Prostate gland (tissue), 2 donors: ENCODE measurements at regions not wholly inside any gene's neighbourhood (a gene's known extent, or its start where the extent isn't known, plus 50 kb on each side); places are given as distances from the start of the nearest gene placed in this dataset.

Experiments
- DNase-seq: peaks from one replicate; pipeline ENCODE4 v3.0.0-alpha.2; 2019; ENCODE audit warnings: low spot score
- H3K27ac ChIP-seq, 2 donors: fragments of 200-600 bp; sonication (generic); 2 replicates each; pipeline ENCODE4 v1.5.1; 2017 to 2019
- H3K27me3 ChIP-seq: fragments of 200-600 bp; sonication (generic); replicated peaks from 2 replicates; pipeline ENCODE4 v1.5.1; 2019; ENCODE audit not compliant: insufficient read depth
- H3K36me3 ChIP-seq, 2 donors: fragments of 200-600 bp; sonication (generic); 1 replicate in 1 of 2; 2 replicates in 1 of 2; pipeline versions ENCODE4 v1.5.1 to v1.8.1; 2017 to 2019
- H3K4me1 ChIP-seq: fragments of 200-600 bp; sonication (generic); replicated peaks from 2 replicates; pipeline ENCODE4 v1.5.1; 2019
- H3K4me3 ChIP-seq, 2 donors: fragments of 200-600 bp; sonication (generic); 2 replicates each; pipeline ENCODE4 v1.5.1; 2017 to 2019
- H3K9me3 ChIP-seq: fragments of 200-600 bp; sonication (generic); 2 replicates; pipeline ENCODE4 v1.5.1; 2017
- CTCF ChIP-seq, 4 experiments: fragments of 200-600 bp in 2 of 4; fragments of 450-650 bp in 2 of 4; sonication (generic) in 2 of 4; IDR thresholded peaks; 1 replicate in 3 of 4; 2 replicates in 1 of 4; pipeline ENCODE4 v1.5.1; 2016 to 2019; ENCODE audit warnings: antibody characterized with exemption in 4 of 4, mild to moderate bottlenecking in 2 of 4, moderate library complexity in 2 of 4
- POLR2A ChIP-seq: fragments of 450-650 bp; IDR thresholded peaks from one replicate; pipeline ENCODE4 v1.6.1; 2016; ENCODE audit warnings: antibody characterized with exemption, mild to moderate bottlenecking
- POLR2AphosphoS5 ChIP-seq: sonication (generic); formaldehyde crosslinking; IDR thresholded peaks from one replicate; pipeline ENCODE4 v1.6.1; 2017; ENCODE audit warnings: antibody characterized with exemption
- WGBS: methylation state at CpG from one replicate; pipeline ENCODE4 v1.1.5; 2018; 5-methylcytosine and 5-hydroxymethylcytosine counted together
- intact Hi-C: fragments of 100-400 bp; cut with DNase I; formaldehyde crosslinking; loops from one replicate; pipeline ENCODE4 v1.14.2; 2022

GRCh38 chr9:83166372-83166771 lies 103.4 kb upstream of the RASEF start:
- intact Hi-C loops, result no loop called here
- Histone ChIP-seq H3K27ac (peak overlapping the region in 1 of 2 donors; percentile 32), H3K9me3 (no peaks in the 10 kb centered on the region), H3K4me1 (no peaks in the 10 kb centered on the region), H3K36me3 (no peaks in the 10 kb centered on the region), H3K4me3 (no peak overlapping the region), H3K27me3 (no peaks in the 10 kb centered on the region)
- TF ChIP-seq POLR2AphosphoS5, result peak; percentile 44
- no peak for TF ChIP-seq CTCF (IDR thresholded peaks at IDR 0.05)
- 30% methylated on average over 5 of the region's 5 CpGs for WGBS
- peak; percentile 40 for DNase-seq

- no peaks in the 10 kb centered on the region for H3K4me1 ChIP-seq
- H3K27me3 ChIP-seq, result no peaks in the 10 kb centered on the region
- no peak overlapping the region for H3K27ac ChIP-seq
- no peaks in the 10 kb centered on the region for H3K9me3 ChIP-seq
- intact Hi-C loops, result no loop called here
- no peaks in the 10 kb centered on the region for H3K36me3 ChIP-seq
- no peak for DNase-seq
- TF ChIP-seq POLR2AphosphoS5 (no peak), CTCF (IDR thresholded peaks at IDR 0.05) (no peak), POLR2A (no peak)
- no peak overlapping the region for H3K4me3 ChIP-seq
These were observed 92.8 kb upstream of the RASEF start for GRCh38 chr9:83155733-83156132.

- DNase-seq, result no peak
- Histone ChIP-seq H3K9me3 (no peaks in the 10 kb centered on the region), H3K27ac (peak overlapping the region in 1 of 2 donors; percentile 6), H3K27me3 (no peaks in the 10 kb centered on the region), H3K4me1 (no peaks in the 10 kb centered on the region), H3K36me3 (no peaks in the 10 kb centered on the region), H3K4me3 (no peak overlapping the region)
- 72% methylated on average over 2 of the region's 2 CpGs for WGBS
- no peak for TF ChIP-seq POLR2A
- no peak for TF ChIP-seq POLR2AphosphoS5
- TF ChIP-seq CTCF (IDR thresholded peaks at IDR 0.05), result no peak
- intact Hi-C loops, result no loop called here
These were observed 91.9 kb upstream of the RASEF start for GRCh38 chr9:83154821-83155220.

GRCh38 chr9:83154087-83154736 lies 91.3 kb upstream of the RASEF start:
- H3K36me3 ChIP-seq, result no peaks in the 10 kb centered on the region
- no peaks in the 10 kb centered on the region for H3K9me3 ChIP-seq
- H3K4me1 ChIP-seq, result no peaks in the 10 kb centered on the region
- H3K27me3 ChIP-seq, result no peaks in the 10 kb centered on the region
- TF ChIP-seq POLR2AphosphoS5 (no peak), POLR2A (no peak), CTCF (IDR thresholded peaks at IDR 0.05) (no peak)
- WGBS, result 79% methylated on average over 2 of the region's 2 CpGs
- no peak overlapping the region for H3K4me3 ChIP-seq
- no peak overlapping the region for H3K27ac ChIP-seq
- no peak for DNase-seq
- intact Hi-C loops, result no loop called here

- H3K36me3 ChIP-seq, result no peaks in the 10 kb centered on the region
- no peaks in the 10 kb centered on the region for H3K4me1 ChIP-seq
- intact Hi-C loops, result no loop called here
- H3K27me3 ChIP-seq, result no peaks in the 10 kb centered on the region
- H3K4me3 ChIP-seq, result no peak overlapping the region
- TF ChIP-seq POLR2A (no peak), CTCF (IDR thresholded peaks at IDR 0.05) (no peak), POLR2AphosphoS5 (no peak)
- H3K9me3 ChIP-seq, result no peaks in the 10 kb centered on the region
- DNase-seq, result no peak
- no peak overlapping the region for H3K27ac ChIP-seq
- WGBS, result 97% methylated on average over 2 of the region's 2 CpGs
These were observed 90.1 kb upstream of the RASEF start for GRCh38 chr9:83153030-83153429.
